Fibroblast of lung (primary cell): ENCODE measurements at regions not wholly inside any gene's neighbourhood (a gene's known extent, or its start where the extent isn't known, plus 50 kb on each side); places are given as distances from the start of the nearest gene placed in this dataset.

Source experiments
- DNase-seq, 2 donors: peaks; one replicate each; pipeline versions ENCODE4 v3.0.0 to v3.0.0-alpha.2; 2010; ENCODE audit warnings: low read depth in 2 of 2
- H2AFZ ChIP-seq: 2 replicates; pipeline ENCODE4 v1.5.1; 2012; ENCODE audit warnings: low read length, control low read depth, inconsistent platforms
- H3K27ac ChIP-seq: 2 replicates; pipeline ENCODE4 v1.5.1; 2011; ENCODE audit warnings: low read length, control low read depth; ENCODE audit not compliant: insufficient read depth
- H3K27me3 ChIP-seq: 2 replicates; pipeline ENCODE4 v1.5.1; 2011; ENCODE audit warnings: mild to moderate bottlenecking, low read length; ENCODE audit not compliant: control insufficient read depth, insufficient read depth
- H3K36me3 ChIP-seq: 2 replicates; pipeline ENCODE4 v1.5.1; 2011; ENCODE audit warnings: low read length; ENCODE audit not compliant: control insufficient read depth, insufficient read depth
- H3K4me1 ChIP-seq: 2 replicates; pipeline ENCODE4 v1.5.1; 2011; ENCODE audit warnings: low read length; ENCODE audit not compliant: control insufficient read depth, insufficient read depth; ENCODE audit errors: extremely low read depth
- H3K4me2 ChIP-seq: 2 replicates; pipeline ENCODE4 v1.5.1; 2011; ENCODE audit warnings: low read length, control low read depth; ENCODE audit not compliant: insufficient read depth; ENCODE audit errors: extremely low read depth
- H3K4me3 ChIP-seq, 4 experiments: fragments of 200-600 bp in 1 of 4; sonication (generic) in 1 of 4; replicated peaks in 1 of 4; 2 replicates each; pipeline ENCODE4 v1.5.1; 2011 to 2016; ENCODE audit warnings: low read length in 4 of 4, low read depth in 3 of 4, mild to moderate bottlenecking in 3 of 4, control low read depth in 2 of 4, inconsistent platforms in 1 of 4, mixed read lengths in 1 of 4; ENCODE audit not compliant: insufficient read depth in 1 of 4; ENCODE audit errors: control extremely low read depth in 1 of 4
- H3K79me2 ChIP-seq: 2 replicates; pipeline ENCODE4 v1.5.1; 2012; ENCODE audit warnings: mild to moderate bottlenecking, low read length, inconsistent platforms; ENCODE audit not compliant: control insufficient read depth, insufficient read depth
- H3K9ac ChIP-seq: 2 replicates; pipeline ENCODE4 v1.5.1; 2011; ENCODE audit warnings: mild to moderate bottlenecking, low read length, control low read depth; ENCODE audit not compliant: insufficient read depth
- H3K9me3 ChIP-seq: 2 replicates; pipeline ENCODE4 v1.5.1; 2012; ENCODE audit warnings: low read depth, low read length; ENCODE audit not compliant: control insufficient read depth, insufficient read depth
- H4K20me1 ChIP-seq: 2 replicates; pipeline ENCODE4 v1.5.1; 2011; ENCODE audit warnings: low read length; ENCODE audit not compliant: control insufficient read depth, insufficient read depth; ENCODE audit errors: extremely low read depth
- EZH2 ChIP-seq: IDR thresholded peaks from 2 replicates; pipeline ENCODE4 v1.5.1; 2012; ENCODE audit warnings: low read length, control low read depth, mild to moderate bottlenecking; ENCODE audit errors: missing control alignments
- TF ChIP-seq, protein P1 (sequence below), 2 donors: IDR thresholded peaks in 1 of 2; conservative IDR thresholded peaks in 1 of 2; 1 replicate in 1 of 2; 2 replicates in 1 of 2; pipeline ENCODE4 v1.5.1; 2011 to 2012; ENCODE audit warnings: low read length in 2 of 2, control low read depth in 1 of 2, inconsistent platforms in 1 of 2, low read depth in 1 of 2, mild to moderate bottlenecking in 1 of 2

DNA sequence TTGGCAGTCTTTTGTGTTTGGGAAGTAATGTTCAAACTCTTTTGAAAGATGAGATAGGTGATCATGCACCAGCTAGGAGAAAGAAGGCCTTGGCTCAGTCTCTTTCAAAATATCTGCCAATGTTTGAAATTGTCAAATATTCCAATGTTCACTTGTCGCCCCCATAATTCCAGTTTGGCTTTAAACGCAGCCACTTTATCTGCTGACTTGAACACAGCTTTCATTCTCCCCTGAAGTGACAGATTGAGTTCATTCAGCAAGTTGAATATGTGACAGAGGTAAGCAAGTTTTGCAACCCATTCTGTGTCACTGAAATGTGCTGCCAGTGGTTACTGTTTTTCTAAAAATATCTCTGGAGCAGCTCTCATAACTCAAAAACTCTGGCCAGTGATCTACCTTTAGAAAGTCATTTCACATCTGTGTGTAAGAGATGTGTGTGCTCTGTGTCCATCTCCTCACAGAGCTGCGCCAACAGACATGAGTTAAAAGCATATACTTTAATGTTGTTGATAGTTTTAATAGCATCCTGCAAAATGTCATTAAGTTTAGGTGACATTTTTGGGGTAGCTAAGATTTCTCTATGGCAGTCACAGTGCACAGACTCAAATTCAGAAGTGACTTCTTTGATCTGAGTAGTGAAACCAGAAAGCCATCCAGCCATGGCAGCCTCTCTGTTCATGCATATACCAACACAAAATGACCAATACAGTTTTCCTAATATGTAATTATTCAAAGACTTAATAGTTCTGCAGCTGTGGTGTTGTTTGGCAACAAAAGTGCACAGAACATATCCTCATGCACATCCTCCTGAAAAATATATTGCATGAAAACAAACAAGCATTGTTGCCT, 614.3 kb upstream of the MIS18BP1 start:
- H3K27ac ChIP-seq = no peak overlapping the region
- H3K36me3 ChIP-seq = no peaks in the 10 kb centered on the region
- no peak for TF ChIP-seq EZH2
- TF ChIP-seq, protein P1, sequence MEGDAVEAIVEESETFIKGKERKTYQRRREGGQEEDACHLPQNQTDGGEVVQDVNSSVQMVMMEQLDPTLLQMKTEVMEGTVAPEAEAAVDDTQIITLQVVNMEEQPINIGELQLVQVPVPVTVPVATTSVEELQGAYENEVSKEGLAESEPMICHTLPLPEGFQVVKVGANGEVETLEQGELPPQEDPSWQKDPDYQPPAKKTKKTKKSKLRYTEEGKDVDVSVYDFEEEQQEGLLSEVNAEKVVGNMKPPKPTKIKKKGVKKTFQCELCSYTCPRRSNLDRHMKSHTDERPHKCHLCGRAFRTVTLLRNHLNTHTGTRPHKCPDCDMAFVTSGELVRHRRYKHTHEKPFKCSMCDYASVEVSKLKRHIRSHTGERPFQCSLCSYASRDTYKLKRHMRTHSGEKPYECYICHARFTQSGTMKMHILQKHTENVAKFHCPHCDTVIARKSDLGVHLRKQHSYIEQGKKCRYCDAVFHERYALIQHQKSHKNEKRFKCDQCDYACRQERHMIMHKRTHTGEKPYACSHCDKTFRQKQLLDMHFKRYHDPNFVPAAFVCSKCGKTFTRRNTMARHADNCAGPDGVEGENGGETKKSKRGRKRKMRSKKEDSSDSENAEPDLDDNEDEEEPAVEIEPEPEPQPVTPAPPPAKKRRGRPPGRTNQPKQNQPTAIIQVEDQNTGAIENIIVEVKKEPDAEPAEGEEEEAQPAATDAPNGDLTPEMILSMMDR (conservative IDR thresholded peaks at IDR 0.05 in 1 of 2, IDR thresholded peaks at IDR 0.05 in 1 of 2; ENCODE audit: low read depth in 1 of 2, low read length in 2 of 2) = no peak
- H3K9ac ChIP-seq = no peak overlapping the region
- H3K4me1 ChIP-seq = no peaks in the 10 kb centered on the region
- H4K20me1 ChIP-seq = no peaks in the 10 kb centered on the region
- no peak for DNase-seq
- no peak overlapping the region for H3K4me3 ChIP-seq
- H3K9me3 ChIP-seq = no peaks in the 10 kb centered on the region
- no peaks in the 10 kb centered on the region for H3K27me3 ChIP-seq
- H3K79me2 ChIP-seq = no peaks in the 10 kb centered on the region
- no peak overlapping the region for H2AFZ ChIP-seq
- H3K4me2 ChIP-seq = no peak overlapping the region

DNA sequence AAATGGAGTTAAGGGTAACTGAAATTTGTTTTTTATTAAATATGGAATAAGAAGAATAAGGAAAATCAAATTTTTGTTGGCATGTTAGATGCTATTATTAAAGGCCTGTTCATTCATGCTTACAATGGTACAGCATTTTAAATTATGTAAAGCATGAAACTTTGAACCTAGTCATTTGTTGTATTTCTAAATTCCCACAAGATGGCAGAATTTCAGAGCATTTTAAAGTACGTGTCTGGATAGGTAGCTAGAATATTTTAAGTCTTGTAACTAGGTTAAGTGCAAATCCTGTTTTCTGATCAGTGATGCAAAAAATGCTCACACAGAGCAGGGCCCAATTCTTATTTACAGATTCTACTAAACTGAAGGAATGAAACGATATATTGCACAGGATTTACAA, 585.6 kb upstream of the MIS18BP1 start:
- Histone ChIP-seq H3K79me2 (no peaks in the 10 kb centered on the region), H3K27ac (no peak overlapping the region), H3K4me2 (no peak overlapping the region), H3K4me1 (no peaks in the 10 kb centered on the region), H3K9me3 (no peaks in the 10 kb centered on the region), H4K20me1 (no peaks in the 10 kb centered on the region), H3K9ac (no peak overlapping the region), H2AFZ (no peak overlapping the region), H3K27me3 (no peaks in the 10 kb centered on the region), H3K4me3 (no peak overlapping the region), H3K36me3 (no peaks in the 10 kb centered on the region)
- no peak for DNase-seq
- no peak for TF ChIP-seq EZH2
- TF ChIP-seq, protein P1 (conservative IDR thresholded peaks at IDR 0.05 in 1 of 2, IDR thresholded peaks at IDR 0.05 in 1 of 2; ENCODE audit: low read depth in 1 of 2, low read length in 2 of 2) = no peak

- Histone ChIP-seq H3K36me3 (no peaks in the 10 kb centered on the region), H3K79me2 (no peaks in the 10 kb centered on the region), H3K9ac (no peak overlapping the region)
Measured at GRCh38 chr14:45819107-45819506, 566.1 kb upstream of the MIS18BP1 start.

More at GRCh38 chr14:45819107-45819506, 566.1 kb upstream of the MIS18BP1 start:
- TF ChIP-seq EZH2 = no peak
- TF ChIP-seq, protein P1 (conservative IDR thresholded peaks at IDR 0.05 in 1 of 2, IDR thresholded peaks at IDR 0.05 in 1 of 2; ENCODE audit: low read depth in 1 of 2, low read length in 2 of 2) = no peak
- no peaks in the 10 kb centered on the region for H3K9me3 ChIP-seq
- no peaks in the 10 kb centered on the region for H3K27me3 ChIP-seq
- no peaks in the 10 kb centered on the region for H4K20me1 ChIP-seq
- H2AFZ ChIP-seq = no peak overlapping the region
- H3K27ac ChIP-seq = no peak overlapping the region
- H3K4me3 ChIP-seq = no peak overlapping the region
- no peak overlapping the region for H3K4me2 ChIP-seq
- no peaks in the 10 kb centered on the region for H3K4me1 ChIP-seq
- DNase-seq = no peak
